Activated T-cell treated with anti-CD3 and anti-CD28 coated beads, Interleukin-2, amount 50 U/mL, for 48 hours (primary cell): ENCODE measurements at regions not wholly inside any gene's neighbourhood (a gene's known extent, or its start where the extent isn't known, plus 50 kb on each side); places are given as distances from the start of the nearest gene placed in this dataset.
"Not testable (repeated sequence)": the region's sequence is repeated elsewhere in the genome, so short reads cannot be mapped to it uniquely, and the experiment has no call there.

Experiments used
- DNase-seq, 2 experiments: peaks; one replicate each; pipeline ENCODE4 v3.0.0-alpha.2; 2020

GRCh38 chr6:84916704-84917103 is 152.3 kb upstream of the TBX18 start:
- DNase-seq: no peak

- no peak for DNase-seq
These were observed 148.3 kb upstream of the TBX18 start for GRCh38 chr6:84912472-84913322.

GRCh38 chr6:84910906-84911607 is 146.7 kb upstream of the TBX18 start:
- no peak for DNase-seq

- no peak for DNase-seq
These were observed 144.0 kb upstream of the TBX18 start for GRCh38 chr6:84908304-84908904.

- DNase-seq: no peak
These were observed 142.1 kb upstream of the TBX18 start for GRCh38 chr6:84906514-84906913.

- no peak for DNase-seq
These were observed 141.4 kb upstream of the TBX18 start for GRCh38 chr6:84905823-84906222.

GRCh38 chr6:84902354-84902928 is 138.0 kb upstream of the TBX18 start:
- DNase-seq: no peak

GRCh38 chr6:84897988-84898594 is 133.7 kb upstream of the TBX18 start:
- no peak for DNase-seq

- no peak for DNase-seq
These were observed 132.6 kb upstream of the TBX18 start for GRCh38 chr6:84897011-84897410.

GRCh38 chr6:84892671-84893070 is 128.3 kb upstream of the TBX18 start:
- no peak for DNase-seq

GRCh38 chr6:84882768-84883766 is 118.7 kb upstream of the TBX18 start:
- DNase-seq: no peak

GRCh38 chr6:84879385-84879784 is 115.0 kb upstream of the TBX18 start:
- not testable (repeated sequence) for DNase-seq

GRCh38 chr6:84877515-84878210 is 113.3 kb upstream of the TBX18 start:
- DNase-seq: no peak

- no peak for DNase-seq
These were observed 112.5 kb upstream of the TBX18 start for GRCh38 chr6:84876723-84877514.

GRCh38 chr6:84872996-84873723 is 108.8 kb upstream of the TBX18 start:
- DNase-seq: no peak

- no peak for DNase-seq
These were observed 107.5 kb upstream of the TBX18 start for GRCh38 chr6:84871925-84872324.

- DNase-seq: no peak
These were observed 106.3 kb upstream of the TBX18 start for GRCh38 chr6:84870672-84871071.

GRCh38 chr6:84868149-84868548 is 103.8 kb upstream of the TBX18 start:
- no peak for DNase-seq

- no peak for DNase-seq
These were observed 103.1 kb upstream of the TBX18 start for GRCh38 chr6:84867521-84867920.

- no peak for DNase-seq
These were observed 102.3 kb upstream of the TBX18 start for GRCh38 chr6:84866715-84867114.
